ENCODE measurements at regions not wholly inside any gene's neighbourhood (a gene's known extent, or its start where the extent isn't known, plus 50 kb on each side); places are given as distances from the start of the nearest gene placed in this dataset.

GRCh38 chr17:70013911-70014310 lies 61.1 kb upstream of the KCNJ16 start:
- TF ChIP-seq CREB1 (IDR thresholded peaks at IDR 0.05) (no peak), CREB1 (CRISPR knock-in tag; IDR thresholded peaks at IDR 0.05) (no peak), ZNF511 (CRISPR knock-in tag; IDR thresholded peaks at IDR 0.05) (no peak), CTCF (IDR thresholded peaks at IDR 0.05 in 2 of 3, conservative IDR thresholded peaks at IDR 0.05 in 1 of 3; ENCODE audit: insufficient read depth in 2 of 3, low read depth in 1 of 3, low read length in 3 of 3) (no peak), SMARCE1 (IDR thresholded peaks at IDR 0.05) (no peak), CEBPZ (IDR thresholded peaks at IDR 0.05; ENCODE audit: borderline replicate concordance, low read depth, low read length) (no peak), MBD1 (CRISPR knock-in tag; IDR thresholded peaks at IDR 0.05) (no peak), ZBTB7A (IDR thresholded peaks at IDR 0.05; ENCODE audit: borderline replicate concordance, control insufficient read depth, low read depth, low read length) (no peak), USF2 (CRISPR knock-in tag; IDR thresholded peaks at IDR 0.05) (no peak), GABPB1 (CRISPR knock-in tag; IDR thresholded peaks at IDR 0.05) (no peak), THAP12 (CRISPR knock-in tag; IDR thresholded peaks at IDR 0.05) (no peak), KDM1A (IDR thresholded peaks at IDR 0.05) (no peak), NR2C2 (CRISPR knock-in tag; IDR thresholded peaks at IDR 0.05) (no peak), NR2C2 (tag; IDR thresholded peaks at IDR 0.05) (no peak), FOXJ3 (CRISPR knock-in tag; IDR thresholded peaks at IDR 0.05) (no peak)

Data from K562 (cell line).